Heart right ventricle (tissue), 16 donors: ENCODE measurements at regions not wholly inside any gene's neighbourhood (a gene's known extent, or its start where the extent isn't known, plus 50 kb on each side); places are given as distances from the start of the nearest gene placed in this dataset.

ENCODE experiments used
- ATAC-seq, 8 donors: fragments of 200-7000 bp; cut with Tn5 transposase; one replicate each; pipeline ENCODE4 v1.9.1; 2020; ENCODE audit warnings: mild to moderate bottlenecking in 8 of 8, moderate library complexity in 8 of 8, moderate number of reproducible peaks in 1 of 8
- DNase-seq, 2 donors: peaks; one replicate each; pipeline ENCODE4 v3.0.0-alpha.2; 2020
- H3K27ac ChIP-seq, 10 donors: fragments of 200-600 bp; sonication (generic) in 2 of 10; one replicate each; pipeline versions ENCODE4 v1.5.0 to v1.8.0; 2020 to 2022; ENCODE audit warnings: mild to moderate bottlenecking in 3 of 10
- H3K27me3 ChIP-seq, 7 donors: fragments of 200-600 bp; one replicate each; pipeline ENCODE4 v1.8.0; 2021 to 2022; ENCODE audit warnings: mild to moderate bottlenecking in 2 of 7
- H3K36me3 ChIP-seq, 9 donors: fragments of 200-600 bp; sonication (generic) in 1 of 9; one replicate each; pipeline versions ENCODE4 v1.5.0 to v1.8.0; 2020 to 2022; ENCODE audit warnings: mild to moderate bottlenecking in 2 of 9
- H3K4me1 ChIP-seq, 9 donors: fragments of 200-600 bp; sonication (generic) in 1 of 9; one replicate each; pipeline versions ENCODE4 v1.5.0 to v1.8.0; 2020 to 2022; ENCODE audit warnings: mild to moderate bottlenecking in 4 of 9
- H3K4me3 ChIP-seq, 10 donors: fragments of 200-600 bp; sonication (generic) in 2 of 10; one replicate each; pipeline versions ENCODE4 v1.5.0 to v1.8.0; 2020 to 2022; ENCODE audit warnings: mild to moderate bottlenecking in 7 of 10, moderate library complexity in 2 of 10
- H3K9me3 ChIP-seq, 11 donors: fragments of 200-600 bp in 10 of 11; sonication (generic) in 2 of 11; one replicate each; pipeline versions ENCODE4 v1.5.0 to v1.8.0; 2013 to 2022; ENCODE audit warnings: mild to moderate bottlenecking in 2 of 11, control low read depth in 1 of 11, moderate library complexity in 1 of 11
- WGBS, 2 donors: extraction: QIAGEN DNeasy Blood & Tissue Kit; methylation state at CpG; one replicate each; pipeline ENCODE4 v1.1.7; 2013; ENCODE audit warnings: inconsistent platforms in 1 of 2; 5-methylcytosine and 5-hydroxymethylcytosine counted together
- intact Hi-C, 10 donors: fragments of 100-400 bp; cut with DNase I; formaldehyde crosslinking; loops; one replicate each; pipeline versions ENCODE4 v1.11.1 to v1.14.2; 2022
- TF ChIP-seq, protein P1 (sequence below), 9 donors: fragments of 200-600 bp; sonication (generic) in 2 of 9; IDR thresholded peaks; one replicate each; pipeline versions ENCODE4 v1.5.0 to v1.8.0; 2021 to 2022; ENCODE audit warnings: antibody characterized with exemption in 9 of 9, mild to moderate bottlenecking in 5 of 9, moderate library complexity in 1 of 9
- donor health status: Arrhythmogenic right ventricular cardiomyopathy.
- donor health status: ischemic (EF 13 %, LVEDD 7.1; RV severe dilation, severe dysfunction).
- donor health status: healthy with polysubstance abuse.
- donor health status: DM: no; HTN: yes; CAD: no.
- donor health status: DM: no; HTN: no; CAD: no.
- donor health status: ischemic (EF 25% LVEDD 6.9; RV normal size, moderate dysfunction).
- donor health status: ischemic (EF 25% LVEDD 5.7; RV mildly dilated, moderate dysfunction).
- donor health status: healthy.
- donor health status: DM: yes; HTN: yes; CAD: no.
- donor health status: Ischemic cardiomyopathy.
- donor health status: ischemic (EF 35%, LVEDD 5.7; RV mildly dilated, moderate dysfunction).
- donor health status: nonischemic (EF 11% LVEDD 7.7; RV severe dilation, severe dysfunction).
- donor health status: DM: yes; HTN: yes; CAD: no.
- donor health status: PGD.
- donor health status: ischemic (EF 29% LVEDD 5.4; RV normal size, mild dysfunction).
- donor health status: nonischemic (EF 23%, LVEDD 6.1; RV moderate dilation, normal function).

DNA sequence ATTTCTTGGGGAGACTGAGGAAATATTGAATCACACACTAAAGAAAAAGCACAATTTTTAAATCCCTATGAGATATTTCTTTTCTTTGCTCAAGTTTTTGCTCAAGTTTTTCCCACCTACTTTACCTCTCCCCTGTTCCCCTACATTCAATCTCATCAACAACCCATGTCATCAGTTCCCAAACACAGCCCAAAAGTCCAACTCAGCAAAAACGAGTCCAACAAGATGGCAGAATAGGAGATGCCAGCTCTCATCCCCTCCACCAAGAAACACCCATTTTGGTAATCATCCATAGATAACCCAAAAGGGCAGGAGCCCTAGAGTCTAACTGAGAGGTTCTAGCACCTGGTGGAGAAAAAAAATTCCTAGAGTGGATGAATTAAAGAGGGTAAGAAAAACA, 152.5 kb upstream of the GHITM start:
- no peaks in the 10 kb centered on the region for H3K9me3 ChIP-seq
- H3K36me3 ChIP-seq, result no peaks in the 10 kb centered on the region
- ATAC-seq (no peak), DNase-seq (no peak)
- H3K4me1 ChIP-seq, result no peaks in the 10 kb centered on the region
- no peak overlapping the region for H3K27ac ChIP-seq
- intact Hi-C loops, result no loop called here
- H3K27me3 ChIP-seq, result no peaks in the 10 kb centered on the region
- WGBS, 2 donors, result 53 to 74% methylated on average over 1 of the region's 1 CpG
- no peak overlapping the region for H3K4me3 ChIP-seq
- TF ChIP-seq, protein P1, sequence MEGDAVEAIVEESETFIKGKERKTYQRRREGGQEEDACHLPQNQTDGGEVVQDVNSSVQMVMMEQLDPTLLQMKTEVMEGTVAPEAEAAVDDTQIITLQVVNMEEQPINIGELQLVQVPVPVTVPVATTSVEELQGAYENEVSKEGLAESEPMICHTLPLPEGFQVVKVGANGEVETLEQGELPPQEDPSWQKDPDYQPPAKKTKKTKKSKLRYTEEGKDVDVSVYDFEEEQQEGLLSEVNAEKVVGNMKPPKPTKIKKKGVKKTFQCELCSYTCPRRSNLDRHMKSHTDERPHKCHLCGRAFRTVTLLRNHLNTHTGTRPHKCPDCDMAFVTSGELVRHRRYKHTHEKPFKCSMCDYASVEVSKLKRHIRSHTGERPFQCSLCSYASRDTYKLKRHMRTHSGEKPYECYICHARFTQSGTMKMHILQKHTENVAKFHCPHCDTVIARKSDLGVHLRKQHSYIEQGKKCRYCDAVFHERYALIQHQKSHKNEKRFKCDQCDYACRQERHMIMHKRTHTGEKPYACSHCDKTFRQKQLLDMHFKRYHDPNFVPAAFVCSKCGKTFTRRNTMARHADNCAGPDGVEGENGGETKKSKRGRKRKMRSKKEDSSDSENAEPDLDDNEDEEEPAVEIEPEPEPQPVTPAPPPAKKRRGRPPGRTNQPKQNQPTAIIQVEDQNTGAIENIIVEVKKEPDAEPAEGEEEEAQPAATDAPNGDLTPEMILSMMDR (IDR thresholded peaks at IDR 0.05), result no peak

DNA sequence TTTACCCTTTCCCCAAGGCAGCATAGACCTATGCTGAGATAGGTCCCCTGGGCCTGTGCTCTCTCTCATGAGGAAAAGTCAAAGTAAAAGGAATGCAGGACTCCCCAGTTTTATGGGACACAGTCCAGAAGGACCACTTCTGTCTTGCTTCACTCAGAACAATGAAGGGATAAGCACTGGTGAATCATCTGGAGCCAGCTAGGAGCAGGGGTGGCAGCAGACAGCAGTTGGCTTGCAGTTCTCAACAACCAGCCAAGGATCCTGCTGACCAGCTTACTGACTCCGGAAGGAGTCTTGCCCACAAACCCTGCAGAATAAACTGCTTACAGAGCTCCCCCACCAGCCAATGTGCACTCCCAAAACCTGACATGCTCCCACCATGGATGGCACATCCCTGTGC, 152.1 kb upstream of the GHITM start:
- H3K36me3 ChIP-seq, result no peaks in the 10 kb centered on the region
- intact Hi-C loops, result no loop called here
- no peaks in the 10 kb centered on the region for H3K27me3 ChIP-seq
- TF ChIP-seq, protein P1 (IDR thresholded peaks at IDR 0.05), result no peak
- no peaks in the 10 kb centered on the region for H3K4me1 ChIP-seq
- no peak for ATAC-seq
- H3K4me3 ChIP-seq, result no peak overlapping the region
- DNase-seq, result no peak
- WGBS, 2 donors, result 85 to 86% methylated on average over 1 of the region's 1 CpG
- H3K27ac ChIP-seq, result no peak overlapping the region
- H3K9me3 ChIP-seq, result no peaks in the 10 kb centered on the region

DNA sequence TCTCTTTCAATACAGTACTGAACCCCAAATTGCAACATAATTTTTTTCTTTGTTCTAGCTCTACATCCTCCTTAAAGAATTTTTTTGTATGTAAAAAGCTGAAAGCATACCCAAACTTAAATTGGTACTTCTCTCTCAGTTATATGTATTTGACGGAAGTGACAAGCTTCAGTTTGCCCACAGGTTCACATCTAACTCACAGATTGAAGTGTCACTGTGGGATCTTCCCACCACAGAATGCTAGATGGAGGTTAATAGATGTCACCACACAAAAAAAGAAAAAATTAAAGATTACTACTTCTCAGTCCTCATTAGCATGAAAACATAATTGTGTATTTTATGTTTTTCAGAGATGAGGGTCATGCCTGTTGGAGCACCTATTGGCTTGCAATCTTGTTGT, 150.9 kb upstream of the GHITM start:
- H3K9me3 ChIP-seq, result no peaks in the 10 kb centered on the region
- no peak for ATAC-seq
- no peak for DNase-seq
- TF ChIP-seq, protein P1 (IDR thresholded peaks at IDR 0.05), result no peak
- H3K4me1 ChIP-seq, result no peaks in the 10 kb centered on the region
- H3K36me3 ChIP-seq, result no peaks in the 10 kb centered on the region
- 93 to 98% methylated on average over 1 of the region's 1 CpG for WGBS, 2 donors
- H3K27me3 ChIP-seq, result no peaks in the 10 kb centered on the region
- H3K4me3 ChIP-seq, result no peak overlapping the region
- no peak overlapping the region for H3K27ac ChIP-seq
- intact Hi-C loops, result no loop called here

DNA sequence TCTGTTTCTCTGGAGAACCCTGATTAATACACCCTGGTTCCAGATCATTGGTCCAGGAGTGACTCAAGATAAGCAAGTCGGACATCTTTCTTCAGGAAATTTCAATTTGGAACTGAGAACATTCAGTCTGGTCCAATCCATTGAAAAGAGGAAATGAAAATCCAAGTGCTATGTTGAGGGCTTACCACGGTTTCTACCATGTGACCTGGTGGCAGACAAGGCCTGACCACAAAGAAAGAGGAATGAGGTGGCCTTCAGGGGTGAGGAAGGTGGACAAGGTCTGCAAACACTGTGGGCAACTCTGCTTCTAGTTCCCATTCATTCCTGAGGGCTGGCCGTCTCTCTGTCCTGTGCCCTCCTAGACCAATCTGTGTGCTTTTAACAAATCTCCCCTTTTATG, 149.2 kb upstream of the GHITM start:
- Histone ChIP-seq H3K9me3 (no peaks in the 10 kb centered on the region), H3K36me3 (no peaks in the 10 kb centered on the region), H3K4me1 (no peaks in the 10 kb centered on the region), H3K4me3 (no peak overlapping the region), H3K27ac (no peak overlapping the region), H3K27me3 (no peaks in the 10 kb centered on the region)
- intact Hi-C loops, result no loop called here
- no peak for DNase-seq
- TF ChIP-seq, protein P1 (IDR thresholded peaks at IDR 0.05), result no peak
- WGBS, 2 donors, result 74 to 79% methylated on average over 3 of the region's 3 CpGs
- no peak for ATAC-seq
